NCI-H146 treated with DMSO at 0.1 percent for 48 hours (cell line): ENCODE measurements at regions not wholly inside any gene's neighbourhood (a gene's known extent, or its start where the extent isn't known, plus 50 kb on each side); places are given as distances from the start of the nearest gene placed in this dataset.

Source experiments
- DNase-seq: peaks from one replicate; lab custom pipeline; 2025; ENCODE audit not compliant: unreplicated experiment; lab: John Stamatoyannopoulos, UW

- DNase-seq, result no peak
Observed at GRCh38 chr6:21420146-21420878, 173.2 kb upstream of the SOX4 start.

GRCh38 chr6:21420926-21421325 is 172.6 kb upstream of the SOX4 start:
- no peak for DNase-seq

GRCh38 chr6:21423106-21423854 is 170.3 kb upstream of the SOX4 start:
- no peak for DNase-seq

GRCh38 chr6:21426841-21427490 is 166.6 kb upstream of the SOX4 start:
- no peak for DNase-seq

GRCh38 chr6:21429291-21429690 is 164.3 kb upstream of the SOX4 start:
- peak; percentile 8 for DNase-seq

GRCh38 chr6:21431526-21431925 is 162.0 kb upstream of the SOX4 start:
- no peak for DNase-seq

- no peak for DNase-seq
Observed at GRCh38 chr6:21436625-21437024, 156.9 kb upstream of the SOX4 start.

- no peak for DNase-seq
Observed at GRCh38 chr6:21437581-21437980, 156.0 kb upstream of the SOX4 start.

GRCh38 chr6:21438237-21438985 is 155.1 kb upstream of the SOX4 start:
- no peak for DNase-seq

GRCh38 chr6:21438986-21439352 is 154.6 kb upstream of the SOX4 start:
- DNase-seq, result no peak

GRCh38 chr6:21441386-21441785 is 152.2 kb upstream of the SOX4 start:
- DNase-seq, result no peak

GRCh38 chr6:21442874-21443273 is 150.7 kb upstream of the SOX4 start:
- DNase-seq, result no peak

GRCh38 chr6:21444711-21445260 is 148.8 kb upstream of the SOX4 start:
- no peak for DNase-seq

- no peak for DNase-seq
Observed at GRCh38 chr6:21447987-21448386, 145.6 kb upstream of the SOX4 start.

GRCh38 chr6:21448485-21449109 is 145.0 kb upstream of the SOX4 start:
- no peak for DNase-seq

GRCh38 chr6:21450149-21450548 is 143.4 kb upstream of the SOX4 start:
- peak; percentile 5 for DNase-seq

- DNase-seq, result no peak
Observed at GRCh38 chr6:21450628-21451027, 142.9 kb upstream of the SOX4 start.

- peak; percentile 42 for DNase-seq
Observed at GRCh38 chr6:21451546-21452013, 142.0 kb upstream of the SOX4 start.

- DNase-seq, result no peak
Observed at GRCh38 chr6:21454262-21454661, 139.3 kb upstream of the SOX4 start.

GRCh38 chr6:21455071-21455470 is 138.5 kb upstream of the SOX4 start:
- no peak for DNase-seq

- no peak for DNase-seq
Observed at GRCh38 chr6:21457647-21458046, 135.9 kb upstream of the SOX4 start.
